ENCODE measurements at regions not wholly inside any gene's neighbourhood (a gene's known extent, or its start where the extent isn't known, plus 50 kb on each side); places are given as distances from the start of the nearest gene placed in this dataset.
A peak's percentile ranks its signal among the peaks of the same experiment; 100 is the strongest.

DNA sequence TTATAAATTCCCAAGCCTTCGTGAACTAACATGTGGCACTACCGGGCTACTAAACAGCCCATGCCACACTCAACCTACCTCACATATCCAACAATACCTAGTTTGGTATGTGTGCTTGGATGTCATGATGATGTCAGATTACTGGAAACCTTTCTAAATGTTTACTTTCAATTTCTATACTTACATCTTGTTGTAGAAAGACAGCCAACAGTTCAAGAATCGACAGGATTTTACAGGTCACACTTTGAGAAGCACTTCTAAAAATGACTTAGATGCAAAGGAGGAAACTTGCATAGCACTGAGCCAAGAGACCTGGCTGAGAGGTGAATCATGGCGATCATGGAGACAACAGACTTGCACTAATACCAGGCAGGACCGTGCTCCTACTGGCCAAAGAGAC is 209.9 kb downstream of the COL4A1 start:
- DNase-seq, result no peak

GRCh38 chr13:110092831-110093247 is 214.1 kb downstream of the COL4A1 start:
- DNase-seq, result no peak

GRCh38 chr13:110089815-110090214 is 217.1 kb downstream of the COL4A1 start:
- no peak for DNase-seq

DNA sequence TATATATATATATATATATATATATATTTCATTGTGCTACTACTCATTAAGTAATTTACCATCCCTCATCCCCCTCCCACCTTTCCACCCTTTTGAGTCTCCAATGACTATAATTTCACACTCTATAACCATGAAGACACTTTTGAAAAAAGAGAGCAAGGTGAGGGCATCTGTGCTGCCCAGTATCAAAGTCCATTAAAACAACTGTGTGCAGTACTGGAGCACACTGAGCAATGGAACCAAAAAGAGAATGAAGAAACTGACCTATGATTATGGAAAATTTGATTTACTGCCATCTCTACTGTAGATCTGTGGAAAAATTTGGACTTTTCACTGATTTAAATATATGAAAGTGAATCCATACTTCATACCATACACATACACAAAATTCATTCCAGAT is 217.9 kb downstream of the COL4A1 start:
- no peak for DNase-seq

GRCh38 chr13:110073982-110074381 is 233.0 kb downstream of the COL4A1 start:
- no peak for DNase-seq

DNA sequence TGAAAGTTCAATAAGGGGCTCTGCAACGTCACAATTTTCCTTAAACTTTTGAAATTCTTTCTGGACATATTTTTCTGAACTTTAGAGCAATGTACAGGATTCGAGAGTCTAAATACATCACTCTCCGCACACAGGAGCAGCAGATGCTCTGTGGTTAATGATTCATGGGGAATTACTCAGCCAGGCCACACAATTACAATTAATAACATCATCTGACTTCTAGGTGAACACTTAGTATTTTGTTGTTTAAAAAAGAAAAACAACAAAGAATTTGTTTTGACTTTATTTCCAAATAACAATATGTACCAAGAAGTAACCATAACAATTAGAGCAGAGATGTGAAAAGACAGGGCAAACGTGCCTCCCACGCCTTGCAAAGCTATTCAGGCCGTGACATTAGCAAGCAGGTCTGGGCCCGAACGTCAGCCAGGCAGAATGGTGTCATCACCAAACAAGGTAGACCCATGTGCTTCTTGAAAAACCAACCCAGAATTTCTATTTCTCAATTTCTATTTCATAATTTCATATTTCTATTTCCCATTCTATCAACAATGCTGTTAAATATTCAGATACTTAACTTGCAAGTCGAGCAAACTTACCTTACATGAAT is 236.3 kb downstream of the COL4A1 start:
- no peak for DNase-seq

- no peak for DNase-seq
Measured at GRCh38 chr13:110070046-110070445, 236.9 kb downstream of the COL4A1 start.

- DNase-seq, result no peak
Measured at GRCh38 chr13:110068176-110068473, 238.8 kb downstream of the COL4A1 start.

- DNase-seq, result no peak
Measured at GRCh38 chr13:110067355-110068175, 239.4 kb downstream of the COL4A1 start.

- DNase-seq, result no peak
Measured at GRCh38 chr13:110065780-110066179, 241.2 kb downstream of the COL4A1 start.

DNA sequence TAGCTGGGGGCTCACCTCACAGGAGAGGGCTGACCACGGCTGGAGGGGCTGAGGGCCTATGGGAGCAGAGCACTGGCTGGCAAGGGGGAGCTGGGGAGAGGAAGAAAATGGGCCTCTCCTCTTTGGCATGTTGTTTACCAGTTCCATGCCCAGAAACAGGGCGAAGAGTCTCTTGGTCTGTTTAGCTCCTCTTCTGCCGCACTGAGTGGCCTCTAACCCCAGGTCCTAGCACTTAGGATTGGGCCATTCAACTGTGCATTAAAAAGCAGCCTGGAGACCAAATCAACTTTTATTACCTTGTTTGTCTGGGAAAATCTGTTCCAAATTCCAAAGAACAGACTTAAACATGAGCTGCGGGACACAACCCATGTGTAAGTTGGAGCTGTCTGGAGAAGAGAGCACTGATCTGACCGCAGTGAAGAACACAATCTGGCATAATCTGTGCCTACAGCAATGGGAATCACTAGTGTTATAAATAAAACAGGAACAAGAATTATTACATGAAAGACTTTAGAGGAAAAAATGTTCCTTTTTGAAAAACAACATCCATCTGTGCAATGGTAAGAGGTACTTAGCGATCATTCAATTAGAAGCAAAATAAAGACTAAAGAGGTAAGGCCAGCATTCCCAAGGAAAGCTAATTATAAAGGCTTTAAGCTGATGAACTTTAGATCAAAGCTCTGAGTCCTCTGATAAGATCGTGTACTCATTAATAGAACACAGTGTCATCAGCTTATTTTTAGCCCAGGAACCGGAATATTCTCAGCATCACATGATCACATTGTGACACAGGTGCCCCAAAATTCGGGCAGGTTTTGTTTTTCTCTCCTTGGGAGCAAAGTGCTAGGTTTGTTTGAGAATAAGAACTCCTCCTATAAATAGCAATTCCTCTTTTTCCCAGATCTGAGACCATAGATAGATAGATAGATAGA is 243.2 kb downstream of the COL4A1 start:
- DNase-seq, result no peak

DNA sequence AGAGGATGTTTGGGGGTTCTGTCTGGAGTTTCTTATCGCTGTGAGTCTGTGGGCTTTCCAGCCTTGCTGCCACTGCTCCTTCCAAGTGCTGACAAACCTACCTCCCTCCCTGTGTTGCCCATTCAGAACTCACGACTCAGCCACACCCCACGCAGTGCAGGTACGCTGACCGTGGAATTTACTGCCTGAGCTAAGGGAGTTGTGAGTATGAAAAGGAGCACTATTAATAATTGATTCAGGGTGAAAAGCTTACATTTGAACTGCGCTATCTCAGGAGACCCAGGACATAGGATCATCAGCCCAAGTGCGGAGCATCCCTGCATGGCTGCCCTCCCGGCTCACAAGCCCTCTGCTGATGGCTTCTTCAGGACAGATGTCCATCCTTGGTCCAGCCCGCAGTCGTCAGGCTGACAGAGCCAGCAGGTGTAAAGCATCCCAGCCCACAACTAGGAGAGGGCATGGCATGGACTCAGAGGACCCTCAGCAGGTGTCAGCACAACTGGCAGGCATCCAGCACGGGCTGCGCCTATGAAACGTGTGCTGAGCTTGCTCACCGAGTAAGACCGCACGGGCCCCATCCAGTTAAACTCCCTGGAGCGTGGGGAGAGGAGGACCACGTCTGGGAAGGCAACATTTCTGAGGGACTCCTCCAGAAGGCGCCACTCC is 244.0 kb downstream of the COL4A1 start:
- DNase-seq, result no peak

GRCh38 chr13:110062077-110062776 is 244.7 kb downstream of the COL4A1 start:
- DNase-seq, result no peak

DNA sequence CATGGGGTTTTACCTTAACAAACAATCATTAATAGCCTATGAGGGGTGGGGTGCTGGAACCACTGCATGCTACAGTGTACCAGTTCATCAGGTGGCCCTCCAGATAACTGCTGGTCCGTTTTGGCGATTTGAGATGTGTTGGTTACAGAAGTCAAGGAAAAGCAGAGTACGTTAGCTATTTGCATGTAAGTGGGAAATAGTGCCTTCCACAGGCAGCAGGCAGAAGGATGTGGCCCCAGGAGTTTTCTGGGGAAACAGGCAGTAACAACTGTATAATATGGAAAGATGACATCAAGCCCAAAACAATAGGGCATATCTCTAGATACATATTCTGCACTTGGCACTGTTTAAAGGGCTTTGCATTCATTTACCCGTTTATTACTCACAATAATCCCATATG is 245.7 kb downstream of the COL4A1 start:
- no peak for DNase-seq

DNA sequence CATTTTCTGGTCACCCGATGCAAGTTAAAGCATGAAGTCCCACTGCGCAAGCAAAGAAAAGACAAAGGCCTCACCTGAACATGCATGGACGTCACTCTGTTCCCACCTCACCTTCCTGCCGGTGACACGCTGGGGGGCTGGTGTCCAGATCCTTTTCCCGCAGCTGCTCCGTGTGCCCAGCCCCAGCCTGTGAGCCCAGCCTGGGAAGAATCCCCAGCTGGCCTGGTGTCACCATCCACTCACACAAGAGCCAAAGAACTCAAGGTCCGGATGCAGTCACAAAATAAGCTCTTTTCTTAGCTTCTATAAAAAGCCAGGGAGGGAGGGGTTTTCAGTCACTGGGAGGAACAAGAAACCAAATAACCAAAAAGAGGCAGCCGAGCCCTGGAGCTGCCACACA is 249.9 kb downstream of the COL4A1 start:
- DNase-seq, result peak in 16 of 51 donors; percentile 5 to 41 (median 11)

GRCh38 chr13:110056640-110057039 is 250.3 kb downstream of the COL4A1 start:
- no peak for DNase-seq

DNA sequence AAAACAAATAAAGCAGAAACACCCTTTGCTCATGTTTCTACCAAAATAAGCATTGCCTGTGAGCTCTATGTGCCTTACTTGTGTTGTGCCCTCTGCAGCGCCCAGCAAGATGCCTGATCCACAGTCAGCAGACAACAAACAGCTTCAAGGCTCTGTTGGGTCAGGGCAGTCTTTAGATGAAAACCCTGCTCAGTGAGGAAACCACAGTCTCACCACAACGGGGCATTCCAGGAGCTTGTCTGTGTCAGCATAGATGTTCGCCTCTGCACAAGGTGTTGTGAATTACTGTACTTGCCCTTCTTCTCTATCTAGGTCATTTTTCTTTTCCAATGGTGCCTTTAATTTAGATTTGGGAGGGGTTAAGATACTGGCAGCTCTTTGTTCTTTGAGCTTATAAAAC is 251.9 kb downstream of the COL4A1 start:
- no peak for DNase-seq

GRCh38 chr13:110054041-110054440 is 252.9 kb downstream of the COL4A1 start:
- no peak for DNase-seq

DNA sequence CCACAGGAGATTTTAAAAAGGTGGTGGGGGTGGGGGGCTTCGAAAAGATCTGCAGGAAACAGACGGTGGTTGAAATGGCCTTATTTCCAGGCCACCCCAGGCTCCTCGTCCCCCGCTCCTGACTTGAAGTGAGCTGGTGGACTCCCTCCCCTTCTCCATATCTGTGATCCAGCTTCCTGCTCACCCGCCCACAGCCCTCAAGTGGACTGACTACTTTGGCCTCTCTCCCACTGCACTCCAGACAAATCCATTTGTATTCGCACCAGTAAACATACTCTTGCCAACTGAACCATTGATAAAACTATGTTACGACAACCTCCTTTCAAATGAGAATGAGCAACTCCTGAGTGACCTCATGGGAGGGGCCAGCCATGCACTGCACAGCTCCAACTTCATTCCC is 259.5 kb downstream of the COL4A1 start:
- peak in 14 of 51 donors; percentile 5 to 72 (median 22) for DNase-seq

DNA sequence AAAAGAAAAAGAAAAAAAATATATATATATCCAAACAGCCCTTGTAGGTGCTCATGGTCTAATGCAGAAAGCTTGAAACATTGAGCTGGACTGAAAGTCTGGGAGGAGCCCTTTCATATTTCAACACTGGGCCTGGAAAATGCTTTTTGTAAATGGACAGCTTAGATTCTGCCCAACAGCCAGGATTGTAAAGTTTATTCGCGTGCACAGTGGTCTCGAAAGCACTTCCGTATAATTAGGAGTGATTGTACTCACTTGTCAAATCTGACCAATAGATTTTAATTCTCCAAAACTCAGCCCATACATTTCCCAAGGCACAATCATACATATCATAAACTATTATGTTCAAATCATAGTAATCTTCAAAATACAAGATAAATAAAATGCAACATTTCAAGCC is 260.1 kb downstream of the COL4A1 start:
- DNase-seq, result no peak

- DNase-seq, result no peak
Measured at GRCh38 chr13:110045919-110046318, 259.5 kb upstream of the IRS2 start.
